ENCODE measurements at regions not wholly inside any gene's neighbourhood (a gene's known extent, or its start where the extent isn't known, plus 50 kb on each side); places are given as distances from the start of the nearest gene placed in this dataset.

GRCh38 chr5:135159626-135160025 lies 125.6 kb upstream of the PITX1 start:
- Histone ChIP-seq H3K9ac (ENCODE audit: low read depth, low read length) (no peak overlapping the region), H3K36me3 (ENCODE audit: insufficient read depth, low read length) (no peaks in the 10 kb centered on the region), H3K4me3 (ENCODE audit: low read depth in 1 of 2, low read length in 2 of 2) (no peak overlapping the region), H4K20me1 (ENCODE audit: insufficient read depth, low read length) (no peaks in the 10 kb centered on the region), H2AFZ (ENCODE audit: low read depth, low read length) (no peak overlapping the region), H3K27me3 (ENCODE audit: insufficient read depth, low read length, poor library complexity) (peaks cover 4% of the 10 kb centered on the region), H3K4me1 (ENCODE audit: insufficient read depth, low read length) (no peaks in the 10 kb centered on the region), H3K4me2 (ENCODE audit: insufficient read depth, low read length) (no peak overlapping the region), H3K79me2 (ENCODE audit: insufficient read depth, low read length) (no peaks in the 10 kb centered on the region), H3K9me3 (ENCODE audit: insufficient read depth, low read length, severe bottlenecking) (peaks cover 16% of the 10 kb centered on the region), H3K27ac (ENCODE audit: low read length) (no peak overlapping the region)
- TF ChIP-seq CTCF (IDR thresholded peaks at IDR 0.05; ENCODE audit: borderline replicate concordance, extremely low read depth, low read length, poor library complexity, severe bottlenecking) (no peak), EZH2 (IDR thresholded peaks at IDR 0.05; ENCODE audit: borderline replicate concordance, low read depth, low read length, severe bottlenecking) (no peak)
- DNase-seq = no peak
- ATAC-seq (ENCODE audit: insufficient read depth, low read depth) = no peak

DNA sequence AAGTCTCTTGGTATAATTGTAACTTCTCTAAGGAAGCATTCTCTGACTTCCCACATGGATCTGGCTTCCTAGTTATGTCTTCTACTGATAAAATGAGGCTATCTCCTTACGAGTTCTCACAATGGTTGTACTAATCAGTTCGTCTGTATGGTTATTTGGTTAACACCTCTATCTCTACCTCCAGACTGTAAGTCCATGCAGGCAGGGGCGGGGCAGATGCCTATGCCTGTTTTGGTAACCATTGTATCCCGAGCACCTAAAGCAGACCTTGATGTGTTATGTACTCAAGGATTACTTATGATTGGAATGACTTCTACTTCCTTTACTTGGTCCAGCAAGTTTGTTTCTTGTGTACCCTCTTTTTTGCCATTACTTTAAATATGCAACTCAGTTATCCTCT lies 125.0 kb upstream of the PITX1 start:
- H3K27me3 ChIP-seq (ENCODE audit: insufficient read depth, low read length, poor library complexity) = peaks cover 4% of the 10 kb centered on the region
- H3K27ac ChIP-seq (ENCODE audit: low read length) = no peak overlapping the region
- no peak overlapping the region for H3K4me2 ChIP-seq (ENCODE audit: insufficient read depth, low read length)
- peaks cover 16% of the 10 kb centered on the region for H3K9me3 ChIP-seq (ENCODE audit: insufficient read depth, low read length, severe bottlenecking)
- no peak overlapping the region for H2AFZ ChIP-seq (ENCODE audit: low read depth, low read length)
- TF ChIP-seq EZH2 (IDR thresholded peaks at IDR 0.05; ENCODE audit: borderline replicate concordance, low read depth, low read length, severe bottlenecking) (no peak), CTCF (IDR thresholded peaks at IDR 0.05; ENCODE audit: borderline replicate concordance, extremely low read depth, low read length, poor library complexity, severe bottlenecking) (no peak)
- H3K79me2 ChIP-seq (ENCODE audit: insufficient read depth, low read length) = no peaks in the 10 kb centered on the region
- H4K20me1 ChIP-seq (ENCODE audit: insufficient read depth, low read length) = no peaks in the 10 kb centered on the region
- no peaks in the 10 kb centered on the region for H3K4me1 ChIP-seq (ENCODE audit: insufficient read depth, low read length)
- no peaks in the 10 kb centered on the region for H3K36me3 ChIP-seq (ENCODE audit: insufficient read depth, low read length)
- ATAC-seq (ENCODE audit: insufficient read depth, low read depth) (no peak), DNase-seq (no peak)
- H3K4me3 ChIP-seq (ENCODE audit: low read depth in 1 of 2, low read length in 2 of 2) = no peak overlapping the region
- H3K9ac ChIP-seq (ENCODE audit: low read depth, low read length) = no peak overlapping the region

GRCh38 chr5:135158314-135158697 lies 124.3 kb upstream of the PITX1 start:
- peaks cover 7% of the 10 kb centered on the region for H3K27me3 ChIP-seq (ENCODE audit: insufficient read depth, low read length, poor library complexity)
- H2AFZ ChIP-seq (ENCODE audit: low read depth, low read length) = no peak overlapping the region
- no peak for TF ChIP-seq EZH2 (IDR thresholded peaks at IDR 0.05; ENCODE audit: borderline replicate concordance, low read depth, low read length, severe bottlenecking)
- TF ChIP-seq CTCF (IDR thresholded peaks at IDR 0.05; ENCODE audit: borderline replicate concordance, extremely low read depth, low read length, poor library complexity, severe bottlenecking) = no peak

More at GRCh38 chr5:135158314-135158697, 124.3 kb upstream of the PITX1 start:
- Histone ChIP-seq H3K9ac (ENCODE audit: low read depth, low read length) (no peak overlapping the region), H3K4me3 (ENCODE audit: low read depth in 1 of 2, low read length in 2 of 2) (no peak overlapping the region), H3K27ac (ENCODE audit: low read length) (no peak overlapping the region), H3K9me3 (ENCODE audit: insufficient read depth, low read length, severe bottlenecking) (peaks cover 16% of the 10 kb centered on the region), H3K79me2 (ENCODE audit: insufficient read depth, low read length) (no peaks in the 10 kb centered on the region), H3K4me2 (ENCODE audit: insufficient read depth, low read length) (no peak overlapping the region), H3K4me1 (ENCODE audit: insufficient read depth, low read length) (no peaks in the 10 kb centered on the region), H3K36me3 (ENCODE audit: insufficient read depth, low read length) (no peaks in the 10 kb centered on the region), H4K20me1 (ENCODE audit: insufficient read depth, low read length) (no peaks in the 10 kb centered on the region)
- DNase-seq (no peak), ATAC-seq (ENCODE audit: insufficient read depth, low read depth) (no peak)
